DMS114 treated with DMSO at 0.1 percent for 48 hours (cell line): ENCODE measurements at regions not wholly inside any gene's neighbourhood (a gene's known extent, or its start where the extent isn't known, plus 50 kb on each side); places are given as distances from the start of the nearest gene placed in this dataset.
"Not testable (repeated sequence)": the region's sequence is repeated elsewhere in the genome, so short reads cannot be mapped to it uniquely, and the experiment has no call there.

Experiments
- DNase-seq: peaks from one replicate; lab custom pipeline; 2025; ENCODE audit not compliant: unreplicated experiment; lab: John Stamatoyannopoulos, UW

DNA sequence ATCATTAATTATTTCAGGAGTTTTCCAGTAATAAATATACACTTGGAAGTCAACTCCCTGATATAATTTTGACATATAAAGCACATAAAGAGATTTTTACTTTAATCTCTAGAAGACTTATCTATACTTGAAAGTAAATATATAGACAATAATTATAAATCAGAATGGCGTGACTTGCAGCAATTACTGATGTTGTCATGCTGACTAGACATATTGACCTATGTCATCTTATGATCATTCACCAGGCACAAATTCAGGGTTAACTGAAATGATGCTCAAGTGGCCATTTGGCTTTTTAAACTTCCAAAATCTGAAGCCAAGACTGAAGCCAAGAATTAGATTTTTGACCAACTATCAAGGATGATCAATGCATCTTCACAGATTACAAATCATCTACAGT lies 192.2 kb downstream of the MCHR2 start:
- DNase-seq, result no peak

- DNase-seq, result no peak
Observed at GRCh38 chr6:99802396-99803031, 191.5 kb downstream of the MCHR2 start.

DNA sequence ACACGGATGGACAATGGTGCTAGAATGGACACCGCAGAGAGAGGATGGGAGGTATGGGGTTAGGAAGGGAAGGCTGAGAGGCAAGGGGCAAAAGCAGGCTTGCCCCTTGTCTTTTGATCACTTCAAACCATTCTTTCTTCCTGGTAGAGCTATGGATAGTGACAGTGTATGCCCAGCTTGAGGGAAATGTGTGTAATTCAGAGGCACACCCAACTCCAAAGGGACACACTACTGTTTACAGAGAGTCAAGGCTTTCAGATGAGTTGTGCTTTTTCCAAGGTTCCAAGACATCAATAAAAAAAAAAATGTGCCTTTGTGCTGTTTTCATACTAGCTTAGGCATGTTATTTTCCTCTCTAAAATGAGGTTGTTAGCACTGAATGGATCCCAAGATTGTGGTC lies 185.0 kb downstream of the MCHR2 start:
- DNase-seq, result no peak

- no peak for DNase-seq
Observed at GRCh38 chr6:99810295-99810694, 183.7 kb downstream of the MCHR2 start.

DNA sequence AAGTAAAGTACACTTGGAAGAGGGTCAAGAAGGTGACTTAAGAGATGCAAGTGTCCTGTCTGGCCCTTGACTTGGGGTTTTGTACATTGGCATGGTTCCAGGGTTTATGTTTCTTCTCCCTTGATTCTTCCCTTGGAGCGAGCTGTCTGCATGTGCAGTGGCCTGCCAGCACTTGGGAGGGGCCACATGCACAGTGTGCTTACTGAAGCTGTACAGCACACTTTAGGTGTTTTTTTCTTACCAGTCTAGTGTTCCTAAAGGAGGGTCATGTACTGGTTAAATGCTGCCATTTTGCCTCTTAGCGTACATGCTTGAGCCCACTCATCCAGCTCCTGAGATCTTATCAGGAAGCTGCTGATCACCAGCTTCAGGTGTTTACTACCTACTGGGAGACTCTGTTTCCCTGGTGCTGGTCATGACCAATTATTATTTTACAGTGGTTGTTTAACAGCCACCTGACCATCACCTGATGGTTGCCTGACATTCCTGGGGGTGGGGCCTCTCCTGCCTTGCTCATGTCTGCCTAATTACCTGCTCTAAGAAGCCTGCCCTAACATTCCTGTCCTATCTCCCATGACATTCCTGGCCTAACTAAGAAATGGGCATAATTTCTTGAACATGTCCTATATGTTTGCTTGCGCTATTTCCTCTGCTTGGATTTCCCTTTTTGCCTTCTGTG lies 182.9 kb downstream of the MCHR2 start:
- no peak for DNase-seq

DNA sequence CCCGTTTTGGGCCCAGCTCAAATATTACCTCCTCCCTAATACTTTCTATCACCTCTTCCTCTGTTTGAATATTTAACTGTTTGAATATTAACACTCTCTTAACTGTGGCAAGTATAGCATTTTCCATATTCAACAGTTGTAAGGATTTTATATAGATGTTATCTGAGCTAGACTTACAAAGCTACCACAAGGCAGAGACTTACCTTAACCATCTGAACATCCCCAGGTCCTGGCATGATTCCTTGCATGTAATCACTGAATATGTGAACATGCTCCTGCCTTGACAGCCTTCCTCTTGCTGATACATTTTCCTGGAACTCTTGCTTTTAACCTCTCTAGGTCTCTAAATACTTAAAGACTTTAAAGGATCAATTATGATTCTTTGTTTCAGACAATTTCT lies 182.4 kb downstream of the MCHR2 start:
- DNase-seq, result no peak

GRCh38 chr6:99813565-99813964 lies 180.5 kb downstream of the MCHR2 start:
- DNase-seq, result no peak

DNA sequence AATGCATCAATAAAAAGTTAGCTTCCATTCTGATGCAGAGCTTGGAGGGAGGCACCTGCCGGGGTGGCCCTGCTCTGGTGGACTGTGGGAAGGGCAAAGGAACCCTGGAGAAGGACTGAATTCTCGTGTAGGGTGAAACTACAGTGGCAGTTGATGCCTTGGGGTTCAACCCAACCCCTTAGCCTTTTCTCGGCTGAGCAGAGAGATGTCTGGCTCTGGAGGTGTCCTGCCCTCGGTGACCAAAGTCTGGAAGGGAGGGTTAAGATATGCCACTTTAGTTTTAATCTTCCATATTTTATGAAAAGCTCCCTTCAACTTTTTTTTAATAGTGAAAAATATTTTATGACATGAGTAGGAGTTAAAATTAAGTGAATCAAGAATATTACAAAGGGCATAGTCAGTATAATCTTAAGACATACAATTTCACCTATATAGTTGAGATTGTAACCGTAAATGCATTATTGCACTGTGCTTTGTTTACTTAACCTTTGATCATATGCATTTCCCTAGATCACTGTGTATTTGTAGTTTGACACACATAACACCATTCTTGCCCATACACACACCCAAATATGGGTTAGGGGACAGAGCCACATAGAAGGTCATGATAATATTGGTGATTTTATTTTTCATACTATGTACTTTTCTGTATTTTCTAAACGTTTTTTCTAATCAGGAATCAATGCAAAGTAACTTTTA lies 179.6 kb downstream of the MCHR2 start:
- no peak for DNase-seq

DNA sequence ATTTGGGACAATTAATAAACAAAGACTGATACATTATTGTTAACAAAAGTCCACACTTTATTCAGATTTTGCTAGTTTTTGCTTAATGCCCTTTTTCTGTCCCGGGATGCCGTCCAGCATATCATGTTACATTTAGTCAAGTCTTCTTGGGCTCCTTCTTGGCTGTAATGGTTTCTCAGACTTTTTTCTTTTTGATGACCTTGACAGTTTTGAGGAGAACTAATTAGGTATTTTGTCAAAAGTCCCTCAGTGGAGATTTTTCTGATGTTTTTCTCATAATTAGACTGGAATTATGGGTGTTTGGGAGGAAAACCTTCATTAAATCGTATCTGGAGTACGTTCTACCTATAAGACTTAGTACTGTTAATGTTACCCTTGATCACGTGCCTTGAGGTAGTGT lies 177.2 kb downstream of the MCHR2 start:
- DNase-seq, result no peak

GRCh38 chr6:99818161-99818560 lies 175.9 kb downstream of the MCHR2 start:
- DNase-seq, result no peak

DNA sequence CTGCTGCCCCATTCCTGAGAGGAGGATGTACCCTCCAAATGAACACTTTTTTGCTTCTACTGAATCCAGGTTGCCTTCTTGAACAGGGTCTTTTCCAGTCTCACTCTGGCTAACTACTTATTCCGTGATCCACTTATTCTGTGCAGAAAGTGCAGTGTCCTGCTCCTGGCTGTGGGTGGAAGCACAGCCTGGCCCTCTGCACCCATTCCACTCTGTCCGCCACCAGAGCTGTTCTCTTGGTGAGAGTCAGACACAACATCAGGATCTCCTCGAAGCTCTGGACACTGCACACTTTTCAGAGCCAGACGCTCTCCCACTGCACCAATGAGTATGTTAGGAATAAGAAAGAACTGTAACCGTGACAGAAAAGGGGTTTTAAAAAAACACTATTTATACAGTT lies 174.2 kb downstream of the MCHR2 start:
- no peak for DNase-seq

DNA sequence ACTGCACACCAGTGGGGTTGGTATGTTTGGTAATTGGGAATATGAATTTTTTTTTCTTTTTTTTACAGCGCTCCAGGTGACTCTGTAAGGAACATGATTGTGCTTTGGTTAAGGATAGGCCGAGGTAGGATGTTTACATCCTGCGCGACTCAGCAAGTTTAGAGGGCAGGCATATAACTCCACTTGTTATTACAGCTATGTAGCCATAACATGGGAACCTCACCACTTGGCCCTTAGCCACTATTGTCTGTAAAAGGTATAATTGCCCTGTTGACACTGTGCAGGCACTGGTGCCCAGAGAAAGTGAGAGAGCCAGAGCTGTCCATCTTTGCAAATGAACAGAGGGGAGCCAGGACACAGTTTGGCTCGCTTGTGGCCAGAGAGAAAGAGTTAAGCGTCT lies 172.9 kb downstream of the MCHR2 start:
- DNase-seq, result no peak

GRCh38 chr6:99822741-99823512 lies 171.1 kb downstream of the MCHR2 start:
- peak; percentile 59 for DNase-seq

- DNase-seq, result not testable (repeated sequence)
Observed at GRCh38 chr6:99823513-99824235, 170.3 kb downstream of the MCHR2 start.

- no peak for DNase-seq
Observed at GRCh38 chr6:99833034-99833433, 161.0 kb downstream of the MCHR2 start.

GRCh38 chr6:99836471-99836870 lies 157.6 kb downstream of the MCHR2 start:
- DNase-seq, result no peak

- DNase-seq, result no peak
Observed at GRCh38 chr6:99838607-99839006, 155.4 kb downstream of the MCHR2 start.

DNA sequence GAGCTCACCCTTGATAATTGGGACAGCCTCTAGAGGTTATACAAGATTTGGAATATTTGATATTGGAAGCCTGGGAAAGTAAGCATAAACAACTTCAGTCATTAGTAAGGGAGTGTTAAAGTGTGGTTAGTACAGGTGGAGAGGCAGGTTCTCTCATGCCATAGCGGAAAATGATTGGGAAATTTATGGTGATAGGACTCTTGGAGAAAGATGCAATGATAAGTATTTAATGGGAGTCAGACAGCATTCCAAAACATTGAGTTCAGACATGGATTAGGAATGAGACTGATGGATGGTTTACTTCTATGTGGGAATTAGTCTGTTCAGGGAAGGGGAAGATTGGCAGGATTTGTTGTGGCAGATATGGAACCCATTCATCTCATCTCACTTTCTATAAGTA lies 152.7 kb downstream of the MCHR2 start:
- no peak for DNase-seq

DNA sequence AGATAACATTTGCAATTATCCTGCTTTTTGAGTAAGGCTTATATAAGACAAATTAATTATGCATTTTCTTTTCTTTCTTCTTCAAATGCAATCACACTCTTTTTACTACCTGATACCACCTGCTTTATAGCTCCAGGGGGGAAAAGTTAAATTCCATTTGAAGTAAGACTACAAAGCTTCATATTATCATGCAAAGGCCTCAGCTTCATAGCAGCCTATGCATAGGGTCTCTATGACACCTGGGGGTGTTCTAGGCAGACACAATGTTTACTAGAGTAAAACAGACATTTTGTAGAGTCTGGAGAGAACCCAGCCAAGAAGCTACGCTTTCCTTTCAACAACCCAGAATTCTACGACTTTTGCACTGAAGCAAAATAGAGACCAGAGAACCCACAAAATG lies 148.0 kb downstream of the MCHR2 start:
- DNase-seq, result no peak

DNA sequence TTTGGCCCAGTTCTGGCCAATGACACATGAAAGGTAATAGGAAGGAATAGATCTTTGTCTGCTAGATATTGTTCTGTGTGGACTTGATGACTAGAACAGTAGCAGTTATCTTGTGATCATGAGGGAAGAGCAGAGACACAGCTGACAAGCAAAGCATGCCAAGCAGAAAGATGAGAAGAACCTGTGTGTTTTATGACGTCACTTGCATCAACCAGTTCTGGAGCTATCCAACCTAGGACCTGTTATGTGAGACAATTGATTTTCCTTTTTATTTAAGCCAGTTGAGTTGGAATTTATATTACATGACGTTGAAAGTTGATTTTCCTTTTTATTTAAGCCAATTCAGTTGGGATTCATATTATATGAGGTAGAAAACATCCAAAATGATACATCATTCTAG lies 143.2 kb downstream of the MCHR2 start:
- DNase-seq, result no peak

GRCh38 chr6:99852031-99852430 lies 142.0 kb downstream of the MCHR2 start:
- DNase-seq, result no peak
